RKO (cell line): ENCODE measurements at regions not wholly inside any gene's neighbourhood (a gene's known extent, or its start where the extent isn't known, plus 50 kb on each side); places are given as distances from the start of the nearest gene placed in this dataset.
"Not testable (repeated sequence)": the region's sequence is repeated elsewhere in the genome, so short reads cannot be mapped to it uniquely, and the experiment has no call there.

ENCODE experiments used
- DNase-seq: peaks from one replicate; pipeline ENCODE4 v3.0.0-alpha.2; 2016; ENCODE audit warnings: low spot score

- no peak for DNase-seq
Observed at GRCh38 chr21:22288885-22289499, 1290.8 kb downstream of the NCAM2 start.

- DNase-seq: no peak
Observed at GRCh38 chr21:22292144-22292543, 1293.9 kb downstream of the NCAM2 start.

GRCh38 chr21:22297575-22297974, 1299.4 kb downstream of the NCAM2 start:
- no peak for DNase-seq

GRCh38 chr21:22311741-22312462, 1313.7 kb downstream of the NCAM2 start:
- no peak for DNase-seq

- DNase-seq: no peak
Observed at GRCh38 chr21:22314963-22315362, 1316.8 kb downstream of the NCAM2 start.

GRCh38 chr21:22319435-22319834, 1321.2 kb downstream of the NCAM2 start:
- DNase-seq: no peak

GRCh38 chr21:22342889-22343288, 1344.7 kb downstream of the NCAM2 start:
- DNase-seq: no peak

- no peak for DNase-seq
Observed at GRCh38 chr21:22343303-22343702, 1345.1 kb downstream of the NCAM2 start.

GRCh38 chr21:22343721-22344120, 1345.5 kb downstream of the NCAM2 start:
- no peak for DNase-seq

GRCh38 chr21:22345624-22346023, 1347.4 kb downstream of the NCAM2 start:
- DNase-seq: no peak

GRCh38 chr21:22346576-22346975, 1348.4 kb downstream of the NCAM2 start:
- no peak for DNase-seq

GRCh38 chr21:22351076-22351475, 1352.9 kb downstream of the NCAM2 start:
- DNase-seq: no peak

GRCh38 chr21:22352088-22352487, 1353.9 kb downstream of the NCAM2 start:
- no peak for DNase-seq

- no peak for DNase-seq
Observed at GRCh38 chr21:22355949-22356348, 1357.7 kb downstream of the NCAM2 start.

GRCh38 chr21:22356663-22357062, 1358.5 kb downstream of the NCAM2 start:
- DNase-seq: no peak

GRCh38 chr21:22359599-22359998, 1361.4 kb downstream of the NCAM2 start:
- not testable (repeated sequence) for DNase-seq

- DNase-seq: no peak
Observed at GRCh38 chr21:22363504-22363903, 1365.3 kb downstream of the NCAM2 start.

GRCh38 chr21:22364163-22364562, 1366.0 kb downstream of the NCAM2 start:
- no peak for DNase-seq

GRCh38 chr21:22374218-22374969, 1376.2 kb downstream of the NCAM2 start:
- no peak for DNase-seq

- not testable (repeated sequence) for DNase-seq
Observed at GRCh38 chr21:22377795-22378194, 1379.6 kb downstream of the NCAM2 start.

- DNase-seq: no peak
Observed at GRCh38 chr21:22393324-22393723, 1395.1 kb downstream of the NCAM2 start.

GRCh38 chr21:22395965-22396364, 1397.8 kb downstream of the NCAM2 start:
- DNase-seq: no peak
